ENCODE measurements at regions not wholly inside any gene's neighbourhood (a gene's known extent, or its start where the extent isn't known, plus 50 kb on each side); places are given as distances from the start of the nearest gene placed in this dataset.

DNA sequence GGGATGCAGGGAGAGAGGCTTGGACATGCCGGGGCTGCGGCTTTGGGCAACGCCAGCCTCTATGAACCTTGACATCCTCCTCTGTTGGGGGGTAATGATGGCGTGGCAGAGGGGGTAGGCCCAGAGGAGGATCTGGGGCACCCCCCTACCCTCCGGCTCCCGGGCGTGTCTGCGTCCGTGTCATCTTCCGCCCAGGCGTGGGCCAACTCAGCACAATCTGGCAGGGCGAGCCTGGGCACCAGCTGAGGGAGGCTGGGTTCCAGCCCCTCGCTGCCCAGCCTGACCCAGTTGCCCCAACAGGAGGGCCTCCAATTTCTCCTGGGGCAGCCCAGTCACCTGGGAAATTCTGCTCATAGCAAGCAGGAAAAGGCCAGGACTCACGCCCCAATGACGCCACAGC is 62.9 kb upstream of the IL17B start:
- no peak for DNase-seq

DNA sequence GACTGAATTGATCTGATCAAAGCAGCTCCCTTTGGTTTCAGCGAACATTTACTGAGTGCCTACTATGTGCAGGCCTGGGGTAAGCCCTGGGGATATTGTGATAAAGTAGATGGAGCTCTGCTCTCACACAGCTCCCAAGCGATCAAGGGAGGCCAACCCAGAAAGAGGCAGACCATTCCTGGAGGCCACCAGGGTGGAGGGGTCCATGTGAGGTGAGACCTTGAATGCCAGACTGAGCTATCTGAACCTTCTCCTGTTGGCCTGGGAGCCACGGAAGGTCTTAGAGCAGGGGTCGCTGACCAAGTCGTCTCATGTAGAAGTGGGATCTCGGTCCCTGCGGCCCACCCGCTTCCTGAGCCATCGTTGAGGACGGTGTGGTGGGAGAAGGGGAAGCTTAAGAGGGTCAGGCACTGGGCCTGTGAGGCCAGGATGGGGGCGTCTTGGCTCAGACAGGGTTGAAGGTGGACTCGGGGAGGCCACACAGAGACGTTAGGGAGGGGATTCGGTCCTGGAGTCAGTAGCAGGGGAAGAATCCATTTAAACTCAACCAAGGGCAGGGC is 62.2 kb upstream of the IL17B start:
- DNase-seq = no peak

DNA sequence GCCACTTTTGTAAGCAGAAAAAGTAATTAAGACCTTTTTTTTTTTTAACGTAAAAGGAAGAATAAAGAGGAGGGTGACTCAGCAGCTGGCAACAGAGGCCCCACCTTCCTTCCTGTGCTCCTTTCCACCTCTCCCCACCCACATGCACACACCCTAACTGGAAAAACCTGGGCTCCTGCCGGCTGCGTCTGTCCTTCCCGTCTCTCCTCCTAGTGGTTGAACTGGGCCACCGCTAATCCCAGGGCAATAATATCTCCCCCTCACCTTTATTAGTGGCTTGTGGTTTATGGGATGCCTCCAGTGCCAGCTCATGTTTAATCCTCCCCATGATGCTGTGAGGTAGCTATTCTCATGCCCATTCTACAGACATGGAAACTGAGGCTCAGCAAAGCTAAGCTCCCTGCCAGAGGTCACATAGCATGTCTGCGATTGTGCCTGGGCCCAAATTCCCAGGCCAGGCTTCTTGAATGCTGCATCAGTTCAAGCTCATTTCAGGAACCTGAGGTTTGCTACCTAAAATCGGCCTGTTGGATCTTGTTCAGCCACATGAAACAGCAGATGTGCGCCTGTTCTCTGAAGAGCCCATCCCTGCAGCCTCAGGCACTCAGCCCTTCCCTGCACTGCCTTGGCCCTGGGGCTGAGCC is 60.9 kb upstream of the IL17B start:
- DNase-seq = peak in 1 of 51 donors; percentile 13

DNA sequence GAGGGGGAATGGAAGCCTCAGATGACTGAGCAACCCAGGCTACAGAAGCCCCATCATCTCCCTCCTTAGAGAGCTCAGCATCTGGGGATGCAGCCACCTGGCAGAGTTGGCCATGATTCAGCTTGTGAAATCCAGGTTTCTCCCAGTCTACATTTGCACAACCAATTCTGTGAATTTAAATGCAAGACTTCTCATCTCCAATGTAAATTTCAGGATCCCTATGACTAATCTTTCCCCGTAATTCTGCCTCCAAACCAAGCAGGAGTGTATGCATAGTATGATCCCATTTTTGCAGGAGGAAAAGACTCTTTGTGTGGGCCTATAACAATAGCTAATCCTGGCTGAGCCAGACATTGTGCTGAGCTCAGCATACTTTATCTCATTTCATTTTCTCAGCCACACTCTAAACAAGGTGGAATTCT is 59.6 kb upstream of the IL17B start:
- DNase-seq = peak in 2 of 51 donors; percentile 15 to 22

DNA sequence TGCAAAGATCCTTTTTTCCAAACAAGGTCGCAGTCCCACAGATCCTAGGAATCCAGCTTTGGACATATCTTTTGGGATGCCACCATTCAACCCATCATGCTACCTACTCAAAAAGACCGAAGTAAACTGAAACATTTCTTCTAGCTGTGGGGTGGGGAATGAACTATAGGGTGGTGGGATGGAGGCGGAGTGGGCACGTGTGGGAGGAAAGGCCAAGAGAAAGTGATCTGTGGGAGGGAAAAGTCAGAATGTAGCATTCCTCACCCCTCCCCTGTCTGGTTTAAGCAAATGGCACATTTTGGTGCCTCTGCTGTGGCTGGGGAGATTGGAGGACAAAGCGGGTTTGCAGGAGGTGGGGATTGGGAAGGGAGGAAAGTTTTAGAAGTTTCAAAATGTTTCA is 59.2 kb upstream of the IL17B start:
- no peak for DNase-seq

DNA sequence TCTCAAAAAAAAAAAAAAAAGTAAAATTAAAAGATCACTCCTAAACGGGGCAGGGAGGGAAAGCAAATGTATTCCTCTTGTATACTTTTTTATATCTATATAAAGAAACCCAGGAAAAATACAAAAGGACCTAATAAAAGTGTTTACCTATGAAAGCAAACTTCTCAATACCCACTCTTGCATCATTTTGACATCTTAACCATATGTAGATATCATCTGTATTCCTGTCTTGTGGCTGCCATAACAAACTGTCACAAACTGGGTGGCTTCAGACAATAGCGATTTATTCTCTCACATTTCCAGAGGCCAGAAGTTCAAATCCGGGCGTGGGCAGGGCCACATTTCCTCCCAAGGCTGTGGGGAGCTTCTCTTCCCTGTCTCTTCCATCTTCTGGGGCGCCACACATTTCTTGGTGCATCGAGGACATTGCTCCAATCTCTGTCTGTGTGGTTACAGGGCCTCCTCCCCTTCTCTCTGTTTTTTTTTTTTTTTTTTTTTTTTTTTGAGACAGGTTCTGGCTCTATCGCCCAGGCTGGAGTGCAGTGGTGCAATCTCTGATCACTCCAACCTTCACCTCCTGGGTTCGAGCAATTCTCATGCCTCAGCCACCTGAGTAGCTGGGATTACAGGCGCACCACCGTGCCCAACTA is 58.4 kb upstream of the IL17B start:
- DNase-seq = no peak

DNA sequence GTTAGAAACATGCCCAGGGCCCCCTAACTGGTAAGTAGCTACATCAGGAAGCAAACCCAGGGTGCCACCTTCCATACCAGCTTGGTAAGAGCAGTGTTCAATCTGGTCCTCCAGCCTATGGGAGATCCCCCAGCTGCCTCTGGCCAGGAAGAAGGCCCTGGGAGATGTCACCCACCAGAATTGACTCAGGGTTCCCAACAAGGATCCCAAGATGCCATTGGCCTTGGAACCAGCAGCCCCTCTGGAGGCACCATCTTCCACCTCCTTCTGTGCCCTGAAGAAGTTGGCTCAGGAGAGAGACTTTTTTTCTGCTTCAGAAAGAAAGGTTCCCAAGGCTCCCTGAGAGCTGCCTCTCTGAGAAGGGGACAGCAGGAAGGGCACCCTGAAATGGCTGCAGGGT is 56.6 kb upstream of the IL17B start:
- no peak for DNase-seq

DNA sequence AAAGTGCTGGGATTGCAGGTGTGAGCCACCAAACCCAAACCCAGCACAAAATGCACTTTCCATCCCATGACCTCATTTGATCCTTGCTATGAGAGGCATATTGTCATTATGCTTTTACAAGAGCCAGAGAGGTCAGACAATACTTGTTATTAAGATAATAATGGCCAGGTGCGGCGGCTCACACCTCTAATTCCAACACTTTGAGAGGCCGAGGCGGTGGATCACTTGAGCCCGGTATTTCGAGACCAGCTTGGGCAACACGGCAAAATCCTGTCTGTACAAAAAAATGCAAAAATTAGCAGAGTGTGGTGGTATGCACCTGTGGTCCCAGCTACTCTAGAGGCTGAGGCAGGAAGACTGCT is 55.9 kb upstream of the IL17B start:
- no peak for DNase-seq

DNA sequence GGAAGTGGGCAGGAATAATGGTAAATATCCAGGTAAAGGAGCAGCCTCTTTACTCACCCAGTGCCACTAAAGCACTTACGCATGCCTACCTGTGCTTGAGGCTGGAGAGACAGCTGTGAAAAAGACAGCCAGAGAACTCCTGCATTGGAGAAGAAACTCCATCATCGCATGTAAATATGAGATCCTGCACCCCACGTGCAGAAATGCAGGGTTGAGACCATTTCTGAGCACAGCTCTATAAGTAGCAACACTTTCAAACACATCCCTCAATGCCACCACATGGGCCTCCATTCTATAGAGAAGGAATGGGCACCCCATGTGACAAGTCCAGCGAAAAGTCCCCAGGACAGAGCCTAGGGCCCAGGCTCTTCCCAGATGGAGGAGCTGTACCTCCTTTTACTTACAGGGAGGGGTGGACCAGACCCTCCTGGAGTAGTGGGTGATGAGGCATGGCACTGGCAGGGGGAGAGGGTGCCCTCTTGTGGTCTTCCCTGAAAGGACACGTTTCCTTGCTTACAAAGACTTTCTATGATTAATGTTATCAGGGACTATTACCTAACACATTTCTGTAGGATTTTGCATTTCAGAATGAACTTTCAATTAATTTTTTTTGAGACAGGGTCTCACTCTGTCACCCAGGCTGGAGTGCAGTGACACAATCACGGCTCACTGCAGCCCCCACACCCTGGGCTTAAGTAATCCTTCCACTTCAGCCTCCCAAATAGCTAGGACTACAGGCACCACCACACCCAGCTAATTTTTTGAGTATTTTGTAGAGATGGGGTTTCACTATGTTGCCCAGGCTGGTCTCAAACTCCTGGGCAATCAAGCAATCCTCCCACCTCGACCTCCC is 55.3 kb upstream of the IL17B start:
- DNase-seq = peak in 25 of 51 donors; percentile 5 to 59 (median 26)

DNA sequence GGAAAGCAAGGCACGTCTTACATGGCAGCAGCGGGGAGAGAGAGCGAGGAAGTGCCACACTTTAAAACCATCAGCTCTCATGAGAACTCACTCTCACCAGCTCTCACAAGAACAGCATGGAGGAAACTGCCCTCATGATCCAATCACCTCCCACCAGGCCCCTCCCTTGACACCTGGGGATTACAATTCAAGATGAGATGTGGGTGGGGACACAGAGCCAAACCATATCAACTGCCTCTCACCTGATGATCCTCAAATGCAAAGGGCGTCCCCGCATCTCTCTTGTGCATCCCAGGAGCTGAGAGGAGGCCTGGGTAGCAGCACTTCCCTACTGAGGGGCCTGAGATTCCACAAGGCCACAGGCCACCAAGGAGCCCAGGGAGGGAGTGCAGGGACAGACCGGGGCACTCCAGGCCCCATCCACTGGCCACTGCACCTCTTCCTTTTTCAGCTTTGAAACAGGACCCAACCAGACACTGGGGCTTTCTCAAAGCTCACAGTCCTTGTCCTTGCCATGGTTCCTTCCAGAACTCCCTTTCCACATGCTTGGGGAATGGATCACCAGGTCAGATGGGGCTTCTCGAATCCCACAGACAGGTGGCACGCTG is 54.5 kb upstream of the IL17B start:
- DNase-seq = no peak

DNA sequence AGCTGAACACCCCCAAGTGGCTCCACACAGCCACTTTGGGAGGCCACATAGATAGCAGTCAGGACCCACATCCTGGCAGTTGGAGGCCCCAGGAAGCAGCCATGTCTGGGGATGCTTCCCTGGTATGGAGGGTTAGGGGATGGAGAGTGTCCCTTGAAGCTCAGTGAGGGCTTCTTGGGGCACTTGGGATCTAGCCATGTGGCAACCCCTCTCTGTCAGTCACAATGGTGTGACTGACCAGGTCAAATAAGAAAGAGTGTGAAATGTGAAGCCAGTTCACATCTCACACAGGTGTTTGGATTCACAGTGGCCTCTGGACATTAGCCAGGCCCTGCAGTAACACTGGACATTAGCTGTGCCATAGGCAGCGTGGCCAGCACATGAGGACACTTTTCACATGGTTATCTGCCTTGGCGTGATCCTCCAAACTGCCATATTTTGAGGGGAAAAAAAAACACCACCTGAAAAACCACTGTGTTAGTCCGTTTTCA is 53.9 kb upstream of the IL17B start:
- DNase-seq = no peak

DNA sequence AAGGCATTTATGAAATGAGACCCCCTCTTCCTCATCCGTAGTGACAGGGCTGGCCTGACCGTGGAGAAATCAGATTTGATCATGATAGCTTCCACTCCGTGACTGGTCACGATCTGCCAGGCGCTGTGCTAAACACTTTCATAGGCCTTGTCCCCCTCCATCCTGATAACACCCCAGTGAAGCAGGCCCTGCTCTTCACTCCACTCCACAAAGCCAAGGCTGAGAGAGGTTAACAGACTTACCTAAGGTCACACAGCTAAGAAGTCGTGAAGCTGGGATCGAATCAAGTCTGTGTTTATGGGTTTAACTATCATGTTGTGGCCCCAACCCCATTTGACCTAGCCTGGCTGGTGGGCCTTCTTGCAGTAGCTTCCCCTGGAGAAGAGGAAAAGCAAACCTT is 53.3 kb upstream of the IL17B start:
- DNase-seq = no peak

DNA sequence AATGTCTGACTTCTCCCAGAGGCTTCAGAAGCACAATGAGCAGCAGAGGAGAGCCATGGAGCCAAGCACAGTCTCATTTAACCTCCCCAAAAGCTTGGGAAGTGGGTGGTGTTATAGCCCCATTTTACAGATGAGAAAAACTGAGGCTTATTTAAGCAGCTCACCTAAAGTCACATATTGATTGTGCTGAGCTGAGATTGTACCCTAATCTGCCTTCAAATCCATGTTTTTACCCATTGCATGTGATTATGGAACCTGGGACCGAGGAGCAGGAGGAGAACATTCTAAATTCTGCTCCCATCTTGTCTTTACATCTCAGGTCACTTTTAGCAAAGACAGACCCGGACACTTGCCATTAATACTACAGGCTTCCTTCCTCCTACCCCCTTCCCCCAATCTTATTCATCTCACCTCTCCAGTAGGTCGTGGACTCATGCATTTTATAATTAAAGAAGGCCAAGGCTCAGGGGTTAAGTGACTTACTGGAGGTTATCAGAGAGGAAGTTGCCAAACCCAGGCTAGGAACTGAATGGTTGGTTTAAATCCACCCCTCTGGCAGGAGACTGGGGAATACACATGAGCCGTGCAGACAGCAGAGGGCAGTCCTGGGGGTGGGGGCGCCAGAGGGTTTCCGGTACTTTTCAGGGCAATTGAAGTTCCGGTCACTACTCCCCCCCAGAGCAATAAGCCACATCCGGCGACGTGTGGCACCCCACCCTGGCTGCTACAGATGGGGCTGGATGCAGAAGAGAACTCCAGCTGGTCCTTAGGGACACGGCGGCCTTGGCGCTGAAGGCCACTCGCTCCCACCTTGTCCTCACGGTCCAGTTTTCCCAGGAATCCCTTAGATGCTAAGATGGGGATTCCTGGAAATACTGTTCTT is 51.0 kb upstream of the IL17B start:
- peak in 2 of 51 donors; percentile 4 to 27 for DNase-seq

Measured in hypothalamus (tissue), 51 donors.